HT-29 (cell line): ENCODE measurements at regions not wholly inside any gene's neighbourhood (a gene's known extent, or its start where the extent isn't known, plus 50 kb on each side); places are given as distances from the start of the nearest gene placed in this dataset.
"Not testable (repeated sequence)": the region's sequence is repeated elsewhere in the genome, so short reads cannot be mapped to it uniquely, and the experiment has no call there.

Experiments
- DNase-seq: peaks from one replicate; pipeline ENCODE4 v3.0.0-alpha.2; 2015; ENCODE audit warnings: low spot score

GRCh38 chr11:135011313-135011712 lies 599.3 kb upstream of the B3GAT1 start:
- DNase-seq, result not testable (repeated sequence)

- DNase-seq, result no peak
These were observed 597.1 kb upstream of the B3GAT1 start for GRCh38 chr11:135009125-135009524.

GRCh38 chr11:135008412-135008811 lies 596.4 kb upstream of the B3GAT1 start:
- DNase-seq, result no peak

GRCh38 chr11:135008001-135008405 lies 596.0 kb upstream of the B3GAT1 start:
- DNase-seq, result no peak

- no peak for DNase-seq
These were observed 594.8 kb upstream of the B3GAT1 start for GRCh38 chr11:135006800-135007199.

- no peak for DNase-seq
These were observed 592.5 kb upstream of the B3GAT1 start for GRCh38 chr11:135004495-135004894.

- no peak for DNase-seq
These were observed 590.2 kb upstream of the B3GAT1 start for GRCh38 chr11:135002236-135002635.

- DNase-seq, result no peak
These were observed 589.5 kb upstream of the B3GAT1 start for GRCh38 chr11:135001581-135001980.

- DNase-seq, result not testable (repeated sequence)
These were observed 589.0 kb upstream of the B3GAT1 start for GRCh38 chr11:135001065-135001464.

- no peak for DNase-seq
These were observed 587.5 kb upstream of the B3GAT1 start for GRCh38 chr11:134999590-134999989.

- DNase-seq, result no peak
These were observed 585.7 kb upstream of the B3GAT1 start for GRCh38 chr11:134997652-134998320.

GRCh38 chr11:134995741-134996140 lies 583.7 kb upstream of the B3GAT1 start:
- DNase-seq, result no peak

GRCh38 chr11:134994431-134994830 lies 582.4 kb upstream of the B3GAT1 start:
- no peak for DNase-seq

GRCh38 chr11:134993691-134994243 lies 581.7 kb upstream of the B3GAT1 start:
- DNase-seq, result no peak

- DNase-seq, result no peak
These were observed 580.9 kb upstream of the B3GAT1 start for GRCh38 chr11:134992981-134993380.

GRCh38 chr11:134988495-134988894 lies 576.5 kb upstream of the B3GAT1 start:
- no peak for DNase-seq

- no peak for DNase-seq
These were observed 575.8 kb upstream of the B3GAT1 start for GRCh38 chr11:134987822-134988221.

GRCh38 chr11:134987223-134987768 lies 575.3 kb upstream of the B3GAT1 start:
- no peak for DNase-seq

- no peak for DNase-seq
These were observed 572.4 kb upstream of the B3GAT1 start for GRCh38 chr11:134984421-134984820.

- DNase-seq, result not testable (repeated sequence)
These were observed 570.4 kb upstream of the B3GAT1 start for GRCh38 chr11:134982432-134982831.

GRCh38 chr11:134981835-134982234 lies 569.8 kb upstream of the B3GAT1 start:
- DNase-seq, result no peak

GRCh38 chr11:134980819-134981710 lies 569.0 kb upstream of the B3GAT1 start:
- DNase-seq, result no peak
